H1 (cell line): ENCODE measurements at regions not wholly inside any gene's neighbourhood (a gene's known extent, or its start where the extent isn't known, plus 50 kb on each side); places are given as distances from the start of the nearest gene placed in this dataset.

ENCODE experiments used
- CTCF ChIA-PET: fragments of 300-600 bp; sonication (Branson Sonifier 250); formaldehyde crosslinking; loops from one replicate; lab custom pipeline; 2021; ENCODE audit not compliant: partially characterized antibody; lab: Charles Lee
- POLR2A ChIA-PET: fragments of 300-600 bp; sonication (Branson Sonifier 250); formaldehyde crosslinking; loops from one replicate; lab custom pipeline; 2021; ENCODE audit warnings: inconsistent platforms; ENCODE audit not compliant: partially characterized antibody; lab: Charles Lee
- DNase-seq, 2 experiments: peaks; one replicate each; pipeline versions ENCODE4 v3.0.0 to v3.0.0-alpha.2; 2010 to 2022; ENCODE audit warnings: low spot score in 2 of 2, low read depth in 1 of 2, mixed read lengths in 1 of 2
- FAIRE-seq: peaks from 2 replicates; lab custom pipeline; 2011; peaks lifted over from hg19 to GRCh38; lab: Jason Lieb, UNC
- H2AFZ ChIP-seq: 2 replicates; pipeline ENCODE4 v1.8.1; 2012; ENCODE audit warnings: low read length, inconsistent platforms
- H2AK5ac ChIP-seq: 2 replicates; pipeline ENCODE4 v1.6.1; 2013; ENCODE audit warnings: low read depth, low read length
- H2BK120ac ChIP-seq: replicated peaks from 2 replicates; pipeline ENCODE3; 2013; ENCODE audit warnings: low read depth, low read length, inconsistent platforms
- H2BK12ac ChIP-seq: 2 replicates; pipeline ENCODE4 v1.6.1; 2013; ENCODE audit warnings: low read depth, low read length
- H2BK15ac ChIP-seq: 2 replicates; pipeline ENCODE4 v1.6.1; 2013; ENCODE audit warnings: low read length
- H2BK20ac ChIP-seq: 2 replicates; pipeline ENCODE4 v1.6.1; 2013; ENCODE audit warnings: low read length
- H2BK5ac ChIP-seq: 2 replicates; pipeline ENCODE4 v1.6.1; 2013; ENCODE audit warnings: low read depth, low read length
- H3K14ac ChIP-seq: 2 replicates; pipeline ENCODE4 v1.6.1; 2013; ENCODE audit warnings: inconsistent platforms; ENCODE audit not compliant: insufficient read length
- H3K18ac ChIP-seq: 2 replicates; pipeline ENCODE4 v1.6.1; 2013; ENCODE audit warnings: low read length; ENCODE audit errors: extremely low read depth
- H3K23ac ChIP-seq: 2 replicates; pipeline ENCODE4 v1.6.1; 2013; ENCODE audit warnings: inconsistent platforms; ENCODE audit not compliant: insufficient read length
- H3K23me2 ChIP-seq: 2 replicates; pipeline ENCODE4 v1.6.1; 2013; ENCODE audit warnings: low read depth, low read length
- H3K27ac ChIP-seq: 2 replicates; pipeline ENCODE4 v1.6.1; 2011; ENCODE audit warnings: low read depth, low read length, inconsistent platforms
- H3K27me3 ChIP-seq, 4 experiments: replicated peaks in 1 of 4; 1 replicate in 1 of 4; 2 replicates in 3 of 4; pipeline versions ENCODE4 v1.6.1 to v1.8.1; 2011 to 2013; ENCODE audit warnings: low read length in 3 of 4, mild to moderate bottlenecking in 3 of 4, inconsistent platforms in 2 of 4, mixed read lengths in 2 of 4, moderate library complexity in 1 of 4; ENCODE audit not compliant: control insufficient read depth in 3 of 4, insufficient read depth in 3 of 4; ENCODE audit errors: extremely low read depth in 1 of 4
- H3K36me3 ChIP-seq, 4 experiments: 2 replicates each; pipeline versions ENCODE4 v1.6.1 to v1.8.1; 2011 to 2013; ENCODE audit warnings: mild to moderate bottlenecking in 4 of 4, low read length in 3 of 4, moderate library complexity in 2 of 4, control low read depth in 1 of 4, inconsistent platforms in 1 of 4; ENCODE audit not compliant: insufficient read depth in 4 of 4, control insufficient read depth in 2 of 4
- H3K4ac ChIP-seq: replicated peaks from 2 replicates; pipeline ENCODE3; 2013; ENCODE audit warnings: low read length, low read depth, mixed read lengths, inconsistent platforms; ENCODE audit not compliant: insufficient read length
- H3K4me1 ChIP-seq, 4 experiments: replicated peaks in 1 of 4; 1 replicate in 1 of 4; 2 replicates in 3 of 4; pipeline versions ENCODE4 v1.6.1 to v1.8.1; 2011 to 2013; ENCODE audit warnings: low read length in 3 of 4, inconsistent platforms in 2 of 4, mixed read lengths in 1 of 4; ENCODE audit not compliant: insufficient read depth in 4 of 4, control insufficient read depth in 3 of 4
- H3K4me2 ChIP-seq, 2 experiments: 2 replicates each; pipeline versions ENCODE4 v1.6.1 to v1.8.1; 2011 to 2013; ENCODE audit warnings: low read depth in 2 of 2, low read length in 2 of 2, control low read depth in 1 of 2, inconsistent platforms in 1 of 2, mild to moderate bottlenecking in 1 of 2; ENCODE audit not compliant: insufficient read depth in 1 of 2
- H3K4me3 ChIP-seq, 4 experiments: fragments of 200-600, 300-600 bp in 1 of 4; sonication (generic), shearing (Covaris generic), sonication (Bioruptor Twin) in 1 of 4; 2 replicates each; pipeline versions ENCODE4 v1.5.1 to v1.8.1; 2011 to 2016; ENCODE audit warnings: low read length in 4 of 4, low read depth in 3 of 4, control low read depth in 2 of 4, inconsistent platforms in 2 of 4, mild to moderate bottlenecking in 2 of 4, mixed read lengths in 1 of 4, moderate library complexity in 1 of 4; ENCODE audit not compliant: insufficient read depth in 2 of 4; ENCODE audit errors: extremely low read depth in 1 of 4
- H3K56ac ChIP-seq: replicated peaks from 2 replicates; pipeline ENCODE3; 2013; ENCODE audit warnings: low read depth, mild to moderate bottlenecking, mixed read lengths, low read length, inconsistent platforms; ENCODE audit not compliant: insufficient read length
- H3K79me1 ChIP-seq: 2 replicates; pipeline ENCODE4 v1.6.1; 2013; ENCODE audit warnings: low read depth, low read length, control low read depth
- H3K79me2 ChIP-seq, 2 experiments: 2 replicates each; pipeline versions ENCODE4 v1.6.1 to v1.8.1; 2012 to 2013; ENCODE audit warnings: low read length in 2 of 2, mild to moderate bottlenecking in 2 of 2, inconsistent platforms in 1 of 2; ENCODE audit not compliant: insufficient read depth in 2 of 2, control insufficient read depth in 1 of 2
- H3K9ac ChIP-seq, 4 experiments: replicated peaks in 1 of 4; 1 replicate in 1 of 4; 2 replicates in 3 of 4; pipeline versions ENCODE4 v1.6.1 to v1.8.1; 2011 to 2013; ENCODE audit warnings: low read depth in 3 of 4, low read length in 3 of 4, control low read depth in 2 of 4, mild to moderate bottlenecking in 2 of 4, moderate library complexity in 2 of 4, inconsistent platforms in 1 of 4; ENCODE audit errors: extremely low read depth in 1 of 4
- H3K9me3 ChIP-seq, 2 experiments: 2 replicates each; pipeline versions ENCODE4 v1.6.1 to v1.8.1; 2012 to 2013; ENCODE audit warnings: mild to moderate bottlenecking in 2 of 2, moderate library complexity in 2 of 2, control low read depth in 1 of 2, inconsistent platforms in 1 of 2, low read depth in 1 of 2, low read length in 1 of 2, mixed read lengths in 1 of 2; ENCODE audit not compliant: insufficient read depth in 2 of 2
- H4K20me1 ChIP-seq, 2 experiments: replicated peaks in 1 of 2; 2 replicates each; pipeline versions ENCODE3 to v1.8.1; 2011 to 2013; ENCODE audit warnings: inconsistent platforms in 2 of 2, low read length in 2 of 2, mild to moderate bottlenecking in 1 of 2; ENCODE audit not compliant: insufficient read depth in 2 of 2, control insufficient read depth in 1 of 2
- H4K5ac ChIP-seq: 2 replicates; pipeline ENCODE4 v1.6.1; 2013; ENCODE audit warnings: low read length, low read depth, mixed read lengths, inconsistent platforms; ENCODE audit not compliant: insufficient read length
- H4K8ac ChIP-seq: 2 replicates; pipeline ENCODE4 v1.8.0; 2013; ENCODE audit warnings: mild to moderate bottlenecking, moderate library complexity, low read length, inconsistent platforms; ENCODE audit not compliant: insufficient read depth; ENCODE audit errors: extremely low read depth
- H4K91ac ChIP-seq: replicated peaks from 2 replicates; pipeline ENCODE3; 2013; ENCODE audit warnings: low read length, mixed read lengths, inconsistent platforms; ENCODE audit not compliant: insufficient read length
- EP300 ChIP-seq, 2 experiments: IDR thresholded peaks; 1 replicate in 1 of 2; 2 replicates in 1 of 2; pipeline ENCODE4 v1.6.1; 2011 to 2012; ENCODE audit warnings: low read depth in 2 of 2, low read length in 2 of 2, mild to moderate bottlenecking in 2 of 2, borderline replicate concordance in 1 of 2, inconsistent platforms in 1 of 2, moderate library complexity in 1 of 2
- EZH2 ChIP-seq: fragments of 200-600 bp; sonication (generic); IDR thresholded peaks from 2 replicates; pipeline ENCODE4 v1.7.1; 2012; ENCODE audit warnings: low read depth, mild to moderate bottlenecking, moderate library complexity, low read length, inconsistent platforms; ENCODE audit not compliant: severe bottlenecking
- KDM1A ChIP-seq: fragments of 200-600, 300-600 bp; sonication (generic); IDR thresholded peaks from 2 replicates; pipeline ENCODE4 v1.7.1; 2016; ENCODE audit warnings: mild to moderate bottlenecking, low read length, borderline replicate concordance
- POU5F1 ChIP-seq: IDR thresholded peaks from 2 replicates; pipeline ENCODE4 v1.6.1; 2011; ENCODE audit warnings: low read depth, mild to moderate bottlenecking, low read length, moderate library complexity
- SP2 ChIP-seq: IDR thresholded peaks from 2 replicates; pipeline ENCODE4 v1.6.1; 2012; ENCODE audit warnings: mild to moderate bottlenecking, low read length, inconsistent platforms
- TEAD4 ChIP-seq: IDR thresholded peaks from 2 replicates; pipeline ENCODE4 v1.6.1; 2012; ENCODE audit warnings: low read depth, low read length, inconsistent platforms, mixed read lengths
- WGBS, 2 experiments: shearing (Covaris generic) in 1 of 2; methylation state at CpG; one replicate each; pipeline versions ENCODE4 v1.1.6 to v1.1.7; 2013 to 2015; ENCODE audit warnings: low lambda C conversion rate in 2 of 2, mixed read lengths in 2 of 2, inconsistent platforms in 1 of 2, low coverage in 1 of 2, missing lambda C conversion rate in 1 of 2; ENCODE audit not compliant: insufficient replicate concordance in 2 of 2, insufficient coverage in 1 of 2, insufficient read length in 1 of 2; ENCODE audit errors: extremely low coverage in 1 of 2, missing lambda C conversion rate in 1 of 2; 5-methylcytosine and 5-hydroxymethylcytosine counted together
- TF ChIP-seq, protein P1 (sequence below): IDR thresholded peaks from 2 replicates; pipeline ENCODE4 v1.6.1; 2011; ENCODE audit warnings: low read length, improper control_type of control experiment
- TF ChIP-seq, protein P2 (sequence below): IDR thresholded peaks from 2 replicates; pipeline ENCODE4 v1.6.1; 2012; ENCODE audit warnings: low read length, inconsistent platforms

DNA sequence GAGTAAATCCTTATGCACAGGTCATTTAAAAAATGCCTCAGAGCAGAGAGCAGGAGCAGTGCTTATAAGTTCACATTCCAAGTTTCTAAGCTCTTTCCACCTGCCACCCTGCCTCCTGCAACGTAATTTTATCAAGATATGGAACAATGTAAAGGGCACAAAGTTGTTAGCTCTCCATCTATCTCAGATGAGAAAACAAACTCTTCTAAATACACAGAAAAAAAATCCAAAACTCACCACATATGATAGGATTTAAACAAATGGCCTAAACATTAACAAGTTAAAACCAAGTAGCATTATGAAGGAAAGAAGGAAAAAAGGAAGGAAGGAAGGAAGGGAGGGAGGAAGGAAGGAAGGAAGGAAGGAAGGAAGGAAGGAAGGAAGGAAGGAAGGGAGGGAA lies 1132.8 kb downstream of the GRM8 start:
- Histone ChIP-seq H3K9ac (no peak overlapping the region), H4K5ac (no peak overlapping the region), H3K56ac (no peak overlapping the region), H3K14ac (no peak overlapping the region), H3K4me3 (no peak overlapping the region), H2AFZ (no peak overlapping the region), H3K23me2 (no peaks in the 10 kb centered on the region), H2BK120ac (no peak overlapping the region), H3K23ac (no peak overlapping the region), H3K18ac (no peak overlapping the region), H2BK20ac (no peak overlapping the region), H2BK5ac (no peak overlapping the region), H3K4me2 (no peak overlapping the region), H3K4ac (no peak overlapping the region), H3K36me3 (no peaks in the 10 kb centered on the region), H3K27ac (no peak overlapping the region), H3K4me1 (no peaks in the 10 kb centered on the region), H2BK12ac (no peak overlapping the region), H3K27me3 (no peaks in the 10 kb centered on the region), H4K8ac (no peak overlapping the region), H4K20me1 (no peaks in the 10 kb centered on the region), H2AK5ac (no peak overlapping the region), H3K79me2 (no peaks in the 10 kb centered on the region), H2BK15ac (no peak overlapping the region), H4K91ac (no peak overlapping the region), H3K9me3 (peaks cover 0 to 7% of the 10 kb centered on the region in 2 experiments; a peak in 2 of 4 replicates), H3K79me1 (no peaks in the 10 kb centered on the region)
- WGBS, 2 experiments = 84% methylated on average over 1 of the region's 1 CpG; no CpG with 5 or more reads in 1 of the 2 experiments
- ChIA-PET POLR2A (no interaction called here), CTCF (no interaction called here)
- FAIRE-seq (no peak), DNase-seq (no peak)
- no peak for TF ChIP-seq EZH2
- TF ChIP-seq EP300 (IDR thresholded peaks at IDR 0.05; ENCODE audit: borderline replicate concordance in 1 of 2, low read depth in 2 of 2, low read length in 2 of 2) = no peak
- TF ChIP-seq KDM1A = no peak
- TF ChIP-seq POU5F1 = no peak
- TF ChIP-seq, protein P1, sequence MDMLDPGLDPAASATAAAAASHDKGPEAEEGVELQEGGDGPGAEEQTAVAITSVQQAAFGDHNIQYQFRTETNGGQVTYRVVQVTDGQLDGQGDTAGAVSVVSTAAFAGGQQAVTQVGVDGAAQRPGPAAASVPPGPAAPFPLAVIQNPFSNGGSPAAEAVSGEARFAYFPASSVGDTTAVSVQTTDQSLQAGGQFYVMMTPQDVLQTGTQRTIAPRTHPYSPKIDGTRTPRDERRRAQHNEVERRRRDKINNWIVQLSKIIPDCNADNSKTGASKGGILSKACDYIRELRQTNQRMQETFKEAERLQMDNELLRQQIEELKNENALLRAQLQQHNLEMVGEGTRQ = no peak
- TF ChIP-seq, protein P2, sequence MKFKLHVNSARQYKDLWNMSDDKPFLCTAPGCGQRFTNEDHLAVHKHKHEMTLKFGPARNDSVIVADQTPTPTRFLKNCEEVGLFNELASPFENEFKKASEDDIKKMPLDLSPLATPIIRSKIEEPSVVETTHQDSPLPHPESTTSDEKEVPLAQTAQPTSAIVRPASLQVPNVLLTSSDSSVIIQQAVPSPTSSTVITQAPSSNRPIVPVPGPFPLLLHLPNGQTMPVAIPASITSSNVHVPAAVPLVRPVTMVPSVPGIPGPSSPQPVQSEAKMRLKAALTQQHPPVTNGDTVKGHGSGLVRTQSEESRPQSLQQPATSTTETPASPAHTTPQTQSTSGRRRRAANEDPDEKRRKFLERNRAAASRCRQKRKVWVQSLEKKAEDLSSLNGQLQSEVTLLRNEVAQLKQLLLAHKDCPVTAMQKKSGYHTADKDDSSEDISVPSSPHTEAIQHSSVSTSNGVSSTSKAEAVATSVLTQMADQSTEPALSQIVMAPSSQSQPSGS = no peak
- no peak for TF ChIP-seq SP2
- TF ChIP-seq TEAD4 = no peak
